UCSD-AML1 (cell line): ENCODE measurements at regions not wholly inside any gene's neighbourhood (a gene's known extent, or its start where the extent isn't known, plus 50 kb on each side); places are given as distances from the start of the nearest gene placed in this dataset.
"Not testable (repeated sequence)": the region's sequence is repeated elsewhere in the genome, so short reads cannot be mapped to it uniquely, and the experiment has no call there.

Source experiments
- DNase-seq: peaks from one replicate; lab custom pipeline; 2025; ENCODE audit not compliant: unreplicated experiment; lab: John Stamatoyannopoulos, UW

DNA sequence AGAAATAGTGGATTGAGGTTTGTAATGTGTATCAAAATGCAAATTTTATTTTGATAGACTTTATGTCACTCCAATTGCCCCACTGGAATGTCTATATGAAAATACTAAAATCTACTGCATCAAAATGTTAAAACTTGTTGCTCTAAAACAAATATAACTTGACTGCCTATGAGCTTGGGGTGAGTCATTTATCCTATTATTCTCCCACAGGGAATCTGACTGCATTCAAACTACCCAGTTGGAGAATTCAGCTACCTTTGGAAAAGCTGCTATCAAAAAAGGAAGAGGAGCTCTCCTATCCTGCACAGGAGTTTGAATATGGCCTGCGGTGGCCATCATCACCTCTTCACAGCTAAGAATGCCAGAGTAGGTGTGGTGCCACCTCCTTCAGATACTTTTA, 173.1 kb downstream of the KLHL28 start:
- no peak for DNase-seq

DNA sequence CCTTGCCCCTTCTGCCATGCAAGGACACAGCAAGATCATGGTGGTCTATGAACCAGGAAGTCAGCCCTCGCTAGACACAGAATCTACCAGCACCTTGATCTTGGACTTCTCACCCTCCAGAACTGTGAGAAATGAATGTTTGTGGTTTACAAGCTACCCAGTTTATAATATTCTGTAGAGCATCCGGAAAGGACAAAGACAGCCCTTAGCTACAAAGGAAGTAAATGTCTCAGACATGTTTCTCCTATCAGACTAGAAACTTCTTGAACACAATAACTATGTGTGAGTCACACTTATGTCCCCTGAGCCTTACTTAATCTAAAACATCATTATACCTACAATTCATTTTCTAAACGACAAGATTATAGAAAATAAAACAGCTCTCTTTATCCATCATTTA, 176.7 kb downstream of the KLHL28 start:
- no peak for DNase-seq

DNA sequence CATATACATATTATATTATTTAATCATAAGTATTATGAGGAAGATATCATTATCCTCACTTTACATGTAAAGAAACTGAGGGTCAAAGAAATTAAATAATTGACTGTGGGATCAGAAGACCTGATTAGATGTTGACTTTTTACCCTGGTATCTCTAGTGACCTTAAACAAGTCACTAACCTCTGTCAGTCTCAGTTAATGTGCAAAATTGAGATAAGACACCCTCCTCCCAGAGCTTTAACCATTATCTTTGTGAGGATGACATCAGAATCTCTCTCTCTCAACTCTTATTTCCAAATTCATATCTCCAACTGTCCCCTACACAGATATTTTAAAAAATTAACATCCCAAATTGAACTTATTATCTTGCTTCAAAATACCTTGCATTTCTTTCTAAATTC, 177.8 kb downstream of the KLHL28 start:
- DNase-seq, result no peak

DNA sequence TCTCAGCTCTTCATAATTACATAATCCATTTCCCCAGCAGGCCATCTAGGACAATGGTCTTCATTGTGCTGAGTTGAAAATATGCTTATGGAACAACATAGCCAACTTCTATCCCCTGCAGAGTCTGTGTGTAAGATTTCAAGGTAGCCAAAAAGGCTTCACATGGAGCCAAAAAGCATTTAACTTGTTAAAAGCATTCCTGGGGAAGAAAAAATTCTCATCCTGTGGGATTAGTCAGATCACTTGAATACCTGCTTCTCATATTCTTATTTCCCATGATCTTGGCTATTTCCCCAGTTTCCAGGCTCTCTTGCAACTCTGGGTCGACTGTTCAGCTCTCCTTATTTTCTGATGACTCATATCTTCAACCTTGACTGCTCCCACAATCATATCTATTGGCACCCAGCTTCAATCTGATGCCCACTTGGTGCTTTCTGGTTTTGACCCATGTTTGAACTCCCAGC, 178.9 kb downstream of the KLHL28 start:
- no peak for DNase-seq

DNA sequence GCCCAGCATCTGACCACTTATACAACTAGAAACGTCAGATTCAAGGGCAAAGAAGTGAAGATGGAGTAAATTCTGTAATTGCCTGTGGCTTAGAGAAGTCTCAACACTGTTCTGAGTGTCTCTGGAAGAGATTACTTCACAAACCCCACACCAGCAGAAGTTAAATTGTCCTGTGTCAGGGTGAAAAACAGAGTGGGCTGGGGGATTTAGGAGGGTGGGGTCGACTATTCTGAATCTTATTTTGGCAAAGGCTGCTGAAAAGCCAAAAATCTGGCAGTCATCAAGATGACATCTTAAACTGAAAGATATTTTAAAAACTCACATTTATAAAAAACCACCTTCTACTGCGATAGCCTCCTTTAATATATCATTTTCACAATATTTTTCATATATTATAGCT, 180.8 kb downstream of the KLHL28 start:
- DNase-seq, result no peak

DNA sequence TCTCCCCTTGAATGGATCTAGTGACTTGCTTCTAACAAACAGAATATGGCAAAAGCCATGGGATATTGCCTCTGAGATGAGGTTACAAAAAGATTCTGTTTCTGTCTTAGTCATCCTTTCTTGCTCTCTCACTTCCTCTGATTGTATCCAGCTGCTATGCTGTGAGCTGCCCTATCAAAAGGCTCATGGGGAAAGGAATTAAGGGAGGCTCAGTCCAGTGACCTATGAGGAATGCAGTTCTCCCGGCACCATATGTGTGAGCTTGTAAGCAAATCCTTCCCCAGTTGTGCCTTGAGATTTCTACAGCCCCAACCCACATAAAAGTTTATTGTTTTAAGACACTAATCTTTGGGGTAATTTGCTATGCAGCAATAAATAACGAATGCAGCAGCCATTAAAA, 183.1 kb downstream of the KLHL28 start:
- no peak for DNase-seq

DNA sequence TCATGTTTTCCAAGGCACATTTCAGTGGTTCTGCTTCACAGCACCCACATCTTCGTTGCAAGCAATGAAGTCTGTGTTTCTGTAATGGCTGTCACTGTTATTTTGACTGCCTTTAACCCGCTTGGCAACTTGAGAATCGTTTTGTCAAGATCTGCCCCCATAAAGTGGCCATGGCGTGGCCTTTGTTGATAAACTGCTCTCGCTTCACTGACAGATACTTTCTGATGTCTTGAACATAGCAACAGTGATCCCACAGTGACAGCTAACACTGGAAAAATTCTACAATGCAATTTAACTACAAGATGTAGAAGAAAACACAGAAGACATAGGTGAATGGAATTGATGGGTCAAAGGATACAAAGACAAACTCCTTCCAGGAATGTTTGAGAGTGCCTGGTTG, 184.2 kb downstream of the KLHL28 start:
- DNase-seq, result no peak

DNA sequence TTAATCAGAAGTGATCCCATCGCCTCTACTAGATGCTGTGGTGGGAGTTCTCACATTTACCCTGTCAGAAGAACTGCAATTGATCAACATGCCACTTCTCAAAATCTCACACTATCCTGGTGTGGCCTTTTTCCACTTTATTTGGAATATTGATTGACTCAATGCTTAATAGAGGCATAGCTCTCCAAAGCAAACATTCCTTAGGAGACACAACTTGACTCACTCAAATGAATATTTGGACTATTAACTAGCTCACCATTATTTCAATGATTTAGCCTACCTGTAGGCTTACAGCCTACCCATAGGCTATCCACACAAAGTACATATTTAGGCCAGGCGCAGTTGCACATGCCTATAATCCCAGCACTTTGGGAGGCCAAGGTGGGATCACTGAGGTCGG, 186.5 kb downstream of the KLHL28 start:
- DNase-seq, result no peak

DNA sequence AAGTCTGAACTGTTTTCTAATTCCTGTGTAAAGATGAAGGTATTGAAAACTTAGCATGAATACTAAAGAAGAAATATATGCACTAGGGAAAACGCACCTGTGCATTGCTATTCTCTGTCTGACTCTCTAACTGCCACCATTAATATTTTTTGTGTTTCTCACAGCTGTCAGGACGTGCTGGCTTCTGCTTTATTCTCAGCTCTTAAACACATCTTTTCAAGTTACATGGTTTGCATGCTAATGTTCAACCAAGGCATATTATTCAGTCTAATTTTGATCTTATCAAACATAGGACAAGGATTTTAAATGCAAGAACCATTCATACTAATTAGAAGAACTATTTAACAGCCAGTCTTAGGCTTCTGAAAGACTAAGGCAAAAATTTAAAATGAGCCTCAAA, 187.4 kb downstream of the KLHL28 start:
- DNase-seq, result no peak

DNA sequence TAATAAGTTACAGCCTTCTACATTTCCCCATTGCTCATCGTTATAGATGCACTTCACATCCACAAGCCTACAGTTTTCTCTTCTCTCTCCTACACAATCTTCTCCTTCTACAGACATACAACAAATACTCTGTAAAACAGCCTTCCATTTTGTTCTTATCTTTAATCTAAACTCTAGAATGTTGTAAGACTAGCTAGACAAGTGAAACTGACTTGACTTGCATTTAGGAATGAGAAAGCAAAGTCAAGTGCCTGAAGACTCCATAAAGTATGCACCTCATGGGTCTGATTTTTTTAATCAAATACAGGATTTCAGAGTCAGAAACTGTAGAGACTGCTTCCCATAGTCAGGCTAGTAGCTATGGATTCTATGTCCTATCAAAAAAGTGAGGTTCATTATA, 190.3 kb downstream of the KLHL28 start:
- DNase-seq, result no peak

DNA sequence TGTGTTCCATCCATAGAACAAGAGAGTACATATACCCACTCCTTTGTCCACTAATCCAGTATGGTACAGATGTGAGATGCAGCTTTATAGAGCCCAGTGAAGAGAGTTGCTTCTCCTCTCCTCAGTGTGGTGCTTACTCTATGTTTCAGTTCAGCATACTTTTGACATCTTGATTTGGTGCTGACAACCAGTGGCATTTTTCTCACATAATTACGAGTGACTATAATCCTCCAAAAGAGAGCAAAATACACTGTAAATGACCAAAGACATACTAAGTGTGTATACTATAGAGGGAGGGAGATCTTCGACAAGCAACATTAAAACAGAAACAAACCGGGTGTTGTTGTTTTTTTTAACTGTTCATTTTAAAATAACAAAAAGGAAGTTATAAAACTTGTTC, 191.5 kb downstream of the KLHL28 start:
- no peak for DNase-seq

DNA sequence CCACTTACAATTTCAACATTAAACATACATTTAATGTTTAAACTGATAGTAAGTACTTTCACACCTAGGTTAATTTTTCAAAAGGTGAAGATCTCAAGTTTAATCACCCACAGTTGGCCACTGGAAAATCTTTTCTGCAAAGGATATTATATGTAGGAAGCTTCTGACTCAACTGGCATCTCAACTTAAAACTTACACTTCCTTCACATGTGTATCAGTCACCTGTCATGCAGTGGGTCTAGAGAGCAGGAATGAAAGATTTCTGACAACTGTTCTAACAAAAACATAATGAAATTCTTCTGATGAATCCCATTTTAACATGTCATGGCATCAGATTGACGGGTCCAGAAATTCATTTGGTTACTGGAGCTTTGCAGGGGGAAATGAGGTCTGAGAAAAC, 192.8 kb downstream of the KLHL28 start:
- no peak for DNase-seq

DNA sequence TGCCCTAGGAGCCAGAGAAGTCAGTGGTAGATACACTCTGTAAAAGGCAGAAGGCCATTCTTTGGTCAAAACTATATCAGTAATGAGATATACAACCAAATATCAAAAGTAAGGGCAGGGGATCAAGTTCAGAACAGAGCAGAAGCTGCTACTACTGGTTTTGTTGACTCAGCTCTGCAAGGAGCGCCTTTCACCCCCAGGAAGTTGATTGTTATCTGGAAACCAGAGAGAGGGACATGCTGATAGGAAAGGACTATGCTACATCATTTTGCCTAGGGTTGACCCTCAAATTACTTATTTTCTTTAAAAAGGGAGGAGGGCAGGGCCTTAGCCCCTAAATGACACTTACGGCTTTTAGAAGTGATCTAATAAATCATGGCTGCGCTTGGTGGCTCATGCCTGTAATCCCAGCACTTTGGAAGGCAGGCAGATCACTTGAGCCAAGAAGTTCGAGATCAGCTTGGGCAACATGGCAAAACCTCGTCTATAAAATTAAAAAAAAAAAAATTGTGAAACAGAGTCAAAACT, 194.0 kb downstream of the KLHL28 start:
- no peak for DNase-seq

DNA sequence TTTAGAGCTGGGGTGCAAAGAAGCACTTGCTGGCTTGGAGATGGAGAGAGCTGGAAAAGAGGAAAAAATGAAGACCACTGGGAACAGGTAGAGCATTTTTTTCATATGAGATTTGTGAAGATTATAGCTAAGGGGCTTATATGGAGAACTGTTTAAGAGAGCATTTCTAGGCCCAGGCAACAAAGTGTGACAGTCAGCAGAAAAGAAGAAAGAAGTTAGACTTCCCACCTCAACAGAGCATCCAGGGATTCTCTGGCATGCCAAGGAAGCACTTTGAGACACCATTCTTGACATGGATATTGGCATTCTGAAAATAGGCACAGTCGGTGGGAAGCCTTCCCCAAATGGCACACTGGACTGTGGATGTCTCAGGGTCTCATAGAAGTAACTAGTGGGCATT, 195.5 kb downstream of the KLHL28 start:
- DNase-seq, result no peak

DNA sequence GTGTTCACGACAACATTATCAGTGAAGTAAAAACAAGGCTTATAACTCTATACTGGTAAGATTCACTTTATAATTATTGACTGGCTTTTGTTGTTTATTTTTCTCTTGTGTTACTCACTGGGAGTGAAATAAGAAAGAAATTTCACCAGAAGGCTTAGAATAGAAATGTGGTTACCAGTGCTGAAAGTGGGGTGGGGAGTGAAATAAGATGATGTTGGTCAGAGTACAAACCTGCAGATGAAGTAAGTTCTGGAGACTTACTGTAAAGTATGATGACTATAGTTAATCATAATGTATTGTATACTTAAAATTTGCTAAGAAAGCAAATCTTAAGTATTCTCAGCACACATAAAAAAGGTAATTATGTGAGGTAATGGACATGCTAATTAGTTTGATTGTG, 198.4 kb downstream of the KLHL28 start:
- DNase-seq, result no peak

DNA sequence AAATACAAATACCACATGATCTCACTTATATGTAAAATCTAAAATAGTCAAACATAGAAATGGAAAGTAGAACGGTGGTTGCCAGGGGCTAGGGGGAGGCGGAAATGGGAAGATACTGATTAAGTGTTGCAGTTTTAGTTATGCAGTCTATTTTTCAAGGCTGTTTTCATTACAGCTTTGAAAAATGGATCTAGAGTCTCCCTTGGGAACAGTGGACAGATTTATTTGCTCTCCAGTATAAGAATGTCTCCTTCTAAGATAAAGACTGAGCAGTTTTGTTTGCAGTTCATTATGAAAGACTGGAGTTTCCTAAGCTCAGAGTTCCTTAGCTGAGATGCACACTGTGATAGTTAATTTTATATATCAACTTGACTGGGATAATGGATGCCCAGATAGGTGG, 202.5 kb downstream of the KLHL28 start:
- DNase-seq, result no peak

DNA sequence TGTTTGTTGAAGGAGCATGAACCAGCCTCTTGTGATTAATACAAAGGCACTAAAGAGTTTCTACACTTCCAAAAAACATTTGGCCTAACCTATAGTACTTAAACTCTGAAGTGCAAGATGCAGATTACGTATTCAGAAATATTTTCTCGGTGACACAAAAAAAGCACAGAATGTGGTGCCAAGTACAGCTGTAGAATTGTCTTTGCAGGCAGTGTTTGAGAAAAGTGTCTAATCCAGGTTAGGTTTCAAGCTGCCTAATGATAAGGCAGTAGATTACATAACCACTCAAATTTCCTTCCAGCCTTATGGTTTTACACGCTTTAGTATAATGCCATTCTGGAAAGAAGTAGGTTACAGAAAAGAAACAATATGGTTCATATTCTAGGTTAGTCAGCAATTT, 205.2 kb downstream of the KLHL28 start:
- no peak for DNase-seq

DNA sequence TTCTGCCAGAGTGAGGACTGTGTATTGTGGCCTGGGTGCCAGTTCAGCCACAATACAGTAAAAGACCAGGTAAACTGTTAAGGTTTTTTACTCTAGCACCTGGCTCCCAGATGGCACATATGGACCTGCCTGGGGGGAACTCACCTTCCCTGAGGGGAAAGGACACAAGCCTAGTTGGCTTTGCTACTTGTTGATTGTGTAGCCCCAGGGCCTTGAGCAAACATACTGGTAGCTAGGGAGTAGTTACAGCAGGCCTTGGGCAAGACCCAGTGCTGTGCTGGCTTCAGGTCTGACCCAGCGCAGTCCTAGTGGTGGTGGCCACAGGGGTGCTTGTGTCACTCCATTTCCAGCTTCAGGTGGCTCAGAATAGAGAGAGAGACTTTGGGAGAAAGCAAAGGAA, 216.4 kb downstream of the KLHL28 start:
- no peak for DNase-seq

DNA sequence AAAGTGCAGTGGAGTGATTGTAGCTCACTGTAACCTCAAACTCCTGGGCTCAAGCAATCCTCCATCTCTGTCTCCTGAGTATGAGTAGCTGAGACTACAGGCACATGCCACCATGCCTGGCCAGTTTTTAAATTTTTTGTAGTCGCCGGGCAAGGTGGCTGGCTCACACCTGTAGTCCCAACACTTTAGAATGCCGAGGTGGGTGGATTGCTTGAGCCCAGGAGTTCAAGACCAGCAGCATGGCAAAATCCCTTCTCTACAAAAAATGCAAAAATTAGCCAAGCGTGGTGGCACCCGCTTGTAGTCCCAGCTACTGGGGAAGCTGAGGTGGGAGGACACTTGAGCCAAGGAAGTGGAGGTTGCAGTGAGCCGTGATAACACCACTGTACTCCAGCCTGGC, 219.5 kb downstream of the KLHL28 start:
- no peak for DNase-seq

DNA sequence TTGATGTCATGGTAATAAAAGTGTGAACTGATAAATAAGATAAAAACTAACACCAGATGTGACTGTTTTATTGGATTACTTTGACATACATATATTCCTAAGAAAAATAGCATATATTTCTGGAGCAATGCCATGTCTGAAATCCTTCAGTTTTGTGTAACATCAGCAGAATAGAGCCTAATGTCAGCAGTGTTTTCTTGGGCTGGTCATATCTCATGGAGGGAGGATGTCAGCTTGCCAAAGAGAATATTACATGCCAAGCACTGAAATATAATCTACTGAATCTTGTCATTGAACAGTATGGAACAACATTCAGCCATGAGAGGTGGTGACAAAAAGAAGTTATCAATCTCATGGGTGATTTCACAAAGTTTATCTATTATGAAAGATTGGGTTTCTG, 220.3 kb downstream of the KLHL28 start:
- no peak for DNase-seq

DNA sequence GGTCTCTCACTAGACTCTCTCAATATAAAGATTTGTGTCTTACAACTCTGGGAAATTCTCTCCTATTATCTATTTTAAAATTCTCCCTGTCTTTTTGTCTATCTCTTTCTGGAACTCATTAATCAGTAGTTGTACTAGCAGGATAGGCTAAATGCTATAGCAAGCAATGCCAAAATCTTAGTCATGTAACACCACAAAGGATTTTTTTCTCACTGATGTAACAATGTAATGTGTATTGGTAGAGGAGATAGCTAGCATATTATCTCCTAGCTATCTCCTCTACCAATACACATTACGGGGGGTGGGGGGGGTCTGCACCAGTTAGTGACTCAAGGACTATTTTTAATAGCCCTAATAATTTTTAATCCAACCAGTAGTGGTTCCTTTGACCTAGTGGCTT, 225.4 kb downstream of the KLHL28 start:
- no peak for DNase-seq

DNA sequence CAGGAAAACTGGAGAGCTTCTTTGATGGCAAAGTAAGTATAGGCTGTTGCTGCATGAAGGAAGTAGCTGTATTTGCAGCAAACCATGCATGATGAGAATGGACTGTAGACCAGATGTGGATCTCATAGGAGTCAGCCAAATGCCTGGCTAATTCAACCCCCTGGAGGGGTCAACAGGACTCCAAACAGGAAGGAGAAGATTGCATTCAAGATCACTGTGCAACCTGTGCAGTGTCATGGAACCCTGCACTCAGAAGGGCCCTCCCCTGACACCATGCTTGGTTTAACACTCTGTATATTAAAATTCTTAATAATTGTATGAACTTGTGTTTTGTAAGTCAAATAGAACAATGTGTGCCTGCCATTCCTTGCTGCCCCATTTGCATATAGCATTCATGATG, 225.1 kb upstream of the FSCB start:
- no peak for DNase-seq

DNA sequence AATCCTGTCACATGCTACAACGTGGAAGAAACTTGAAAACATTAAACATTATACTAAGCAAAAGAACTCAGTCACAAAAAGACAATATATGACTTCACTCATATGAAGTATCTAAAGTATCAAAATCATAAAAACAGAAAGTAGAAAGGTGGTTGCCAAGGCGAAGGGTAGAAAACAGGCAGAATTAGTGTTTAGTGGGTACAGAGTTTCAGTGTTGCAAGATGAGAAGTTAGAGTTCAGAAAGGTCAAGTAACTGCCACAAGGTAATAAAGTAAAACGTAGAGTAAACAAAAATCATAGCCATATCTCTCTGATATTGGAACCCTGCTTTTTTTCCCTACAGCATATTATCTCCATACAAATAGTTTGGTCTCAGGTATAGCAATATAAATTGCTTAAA, 223.8 kb upstream of the FSCB start:
- DNase-seq, result no peak

DNA sequence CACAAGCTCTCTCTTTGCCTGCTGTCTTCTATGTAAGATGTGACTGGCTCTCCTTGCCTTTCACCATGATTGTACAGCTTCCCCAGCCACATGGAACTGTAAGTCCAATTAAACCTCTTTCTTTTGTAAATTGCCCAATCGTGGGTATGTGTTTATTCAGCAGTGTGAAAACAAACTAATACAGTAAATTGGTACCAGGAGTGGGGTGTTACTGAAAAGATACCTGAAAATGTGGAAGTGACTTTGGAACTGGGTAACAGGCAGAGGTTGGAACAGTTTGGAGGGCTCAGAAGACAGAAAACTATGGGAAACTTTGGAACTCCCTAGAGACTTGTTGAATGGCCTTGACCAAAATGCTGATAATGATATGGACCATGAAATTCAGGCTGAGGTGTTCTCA, 214.3 kb upstream of the FSCB start:
- DNase-seq, result not testable (repeated sequence)
